ENCODE measurements at regions not wholly inside any gene's neighbourhood (a gene's known extent, or its start where the extent isn't known, plus 50 kb on each side); places are given as distances from the start of the nearest gene placed in this dataset.
"Not testable (repeated sequence)": the region's sequence is repeated elsewhere in the genome, so short reads cannot be mapped to it uniquely, and the experiment has no call there.

GRCh38 chr7:113784316-113784715 lies 134.5 kb downstream of the PPP1R3A start:
- DNase-seq (ENCODE audit: low read depth in 2 of 2, low spot score in 1 of 2) = no peak

GRCh38 chr7:113783403-113783802 lies 135.4 kb downstream of the PPP1R3A start:
- no peak for DNase-seq (ENCODE audit: low read depth in 2 of 2, low spot score in 1 of 2)

- no peak for DNase-seq (ENCODE audit: low read depth in 2 of 2, low spot score in 1 of 2)
Measured at GRCh38 chr7:113775804-113776203, 143.0 kb downstream of the PPP1R3A start.

- DNase-seq (ENCODE audit: low read depth in 2 of 2, low spot score in 1 of 2) = no peak
Measured at GRCh38 chr7:113775401-113775800, 143.4 kb downstream of the PPP1R3A start.

- DNase-seq (ENCODE audit: low read depth in 2 of 2, low spot score in 1 of 2) = no peak
Measured at GRCh38 chr7:113774182-113774807, 144.5 kb downstream of the PPP1R3A start.

- DNase-seq (ENCODE audit: low read depth in 2 of 2, low spot score in 1 of 2) = no peak
Measured at GRCh38 chr7:113770146-113770738, 148.6 kb downstream of the PPP1R3A start.

- no peak for DNase-seq (ENCODE audit: low read depth in 2 of 2, low spot score in 1 of 2)
Measured at GRCh38 chr7:113768387-113768786, 150.4 kb downstream of the PPP1R3A start.

- no peak for DNase-seq (ENCODE audit: low read depth in 2 of 2, low spot score in 1 of 2)
Measured at GRCh38 chr7:113764401-113765035, 154.3 kb downstream of the PPP1R3A start.

- no peak for DNase-seq (ENCODE audit: low read depth in 2 of 2, low spot score in 1 of 2)
Measured at GRCh38 chr7:113763226-113763625, 155.6 kb downstream of the PPP1R3A start.

- DNase-seq (ENCODE audit: low read depth in 2 of 2, low spot score in 1 of 2) = no peak
Measured at GRCh38 chr7:113756250-113756649, 162.6 kb downstream of the PPP1R3A start.

GRCh38 chr7:113752689-113753088 lies 166.1 kb downstream of the PPP1R3A start:
- no peak for DNase-seq (ENCODE audit: low read depth in 2 of 2, low spot score in 1 of 2)

- DNase-seq (ENCODE audit: low read depth in 2 of 2, low spot score in 1 of 2) = no peak
Measured at GRCh38 chr7:113752289-113752688, 166.5 kb downstream of the PPP1R3A start.

- no peak for DNase-seq (ENCODE audit: low read depth in 2 of 2, low spot score in 1 of 2)
Measured at GRCh38 chr7:113751547-113751946, 167.3 kb downstream of the PPP1R3A start.

- DNase-seq (ENCODE audit: low read depth in 2 of 2, low spot score in 1 of 2) = not testable (repeated sequence)
Measured at GRCh38 chr7:113748385-113748784, 170.4 kb downstream of the PPP1R3A start.

- DNase-seq (ENCODE audit: low read depth in 2 of 2, low spot score in 1 of 2) = not testable (repeated sequence)
Measured at GRCh38 chr7:113742946-113743431, 175.8 kb downstream of the PPP1R3A start.

GRCh38 chr7:113742377-113742776 lies 176.4 kb downstream of the PPP1R3A start:
- no peak for DNase-seq (ENCODE audit: low read depth in 2 of 2, low spot score in 1 of 2)

GRCh38 chr7:113731571-113731970 lies 187.2 kb downstream of the PPP1R3A start:
- no peak for DNase-seq (ENCODE audit: low read depth in 2 of 2, low spot score in 1 of 2)

GRCh38 chr7:113730309-113730955 lies 188.4 kb downstream of the PPP1R3A start:
- no peak for DNase-seq (ENCODE audit: low read depth in 2 of 2, low spot score in 1 of 2)

- no peak for DNase-seq (ENCODE audit: low read depth in 2 of 2, low spot score in 1 of 2)
Measured at GRCh38 chr7:113727486-113727885, 191.3 kb downstream of the PPP1R3A start.

- DNase-seq (ENCODE audit: low read depth in 2 of 2, low spot score in 1 of 2) = no peak
Measured at GRCh38 chr7:113722006-113722405, 196.8 kb downstream of the PPP1R3A start.

- DNase-seq (ENCODE audit: low read depth in 2 of 2, low spot score in 1 of 2) = no peak
Measured at GRCh38 chr7:113717739-113718138, 201.1 kb downstream of the PPP1R3A start.

All from stimulated activated CD8-positive, alpha-beta memory T cell treated with anti-CD3 and anti-CD28 coated beads, Interleukin-4, amount 100 ng/mL, for 1 hour (primary cell).